ENCODE measurements at regions not wholly inside any gene's neighbourhood (a gene's known extent, or its start where the extent isn't known, plus 50 kb on each side); places are given as distances from the start of the nearest gene placed in this dataset.

- TF ChIP-seq EZH2 (IDR thresholded peaks at IDR 0.05), result no peak
- TF ChIP-seq POLR2AphosphoS5 (IDR thresholded peaks at IDR 0.05; ENCODE audit: borderline replicate concordance, low read depth, low read length), result no peak
- no peak for TF ChIP-seq FOXP2 (optimal IDR thresholded peaks at IDR 0.05; ENCODE audit: control extremely low read depth, extremely low read length, insufficient read depth)
Observed at GRCh38 chr5:88116396-88116795, 152.2 kb downstream of the TMEM161B start.
